Astrocyte (in vitro differentiated cells and primary cell): ENCODE measurements at regions not wholly inside any gene's neighbourhood (a gene's known extent, or its start where the extent isn't known, plus 50 kb on each side); places are given as distances from the start of the nearest gene placed in this dataset.

ENCODE experiments used
- DNase-seq: peaks from one replicate; pipeline ENCODE4 v3.0.0-alpha.2; 2010; ENCODE audit warnings: low read depth
- FAIRE-seq: peaks from 2 replicates; lab custom pipeline; 2011; peaks lifted over from hg19 to GRCh38; lab: Jason Lieb, UNC
- H2AFZ ChIP-seq: 2 replicates; pipeline ENCODE4 v1.6.0; 2012; ENCODE audit warnings: low read depth, low read length, inconsistent platforms
- H3K27ac ChIP-seq: 2 replicates; pipeline ENCODE4 v1.5.1; 2011; ENCODE audit warnings: low read depth, low read length, inconsistent platforms
- H3K27me3 ChIP-seq: 2 replicates; pipeline ENCODE4 v1.6.0; 2011; ENCODE audit warnings: low read length, inconsistent platforms; ENCODE audit not compliant: insufficient read depth
- H3K36me3 ChIP-seq: 2 replicates; pipeline ENCODE4 v1.5.1; 2011; ENCODE audit warnings: low read length, inconsistent platforms; ENCODE audit not compliant: insufficient read depth
- H3K4me1 ChIP-seq: 2 replicates; pipeline ENCODE4 v1.5.1; 2011; ENCODE audit warnings: low read length, inconsistent platforms; ENCODE audit not compliant: insufficient read depth
- H3K4me2 ChIP-seq: 2 replicates; pipeline ENCODE4 v1.6.0; 2012; ENCODE audit warnings: low read length, inconsistent platforms
- H3K4me3 ChIP-seq: 2 replicates; pipeline ENCODE4 v1.5.1; 2011; ENCODE audit warnings: low read depth, mild to moderate bottlenecking, low read length, inconsistent platforms; ENCODE audit not compliant: insufficient read depth
- H3K79me2 ChIP-seq: 2 replicates; pipeline ENCODE4 v1.6.0; 2012; ENCODE audit warnings: mild to moderate bottlenecking, low read length, inconsistent platforms; ENCODE audit not compliant: insufficient read depth
- H3K9ac ChIP-seq: 2 replicates; pipeline ENCODE4 v1.6.0; 2012; ENCODE audit warnings: mild to moderate bottlenecking, low read length, inconsistent platforms
- H3K9me3 ChIP-seq: 2 replicates; pipeline ENCODE4 v1.5.1; 2012; ENCODE audit warnings: low read depth, mild to moderate bottlenecking, low read length, inconsistent platforms; ENCODE audit not compliant: insufficient read depth
- H4K20me1 ChIP-seq: 2 replicates; pipeline ENCODE4 v1.6.0; 2012; ENCODE audit warnings: low read length, inconsistent platforms; ENCODE audit not compliant: insufficient read depth
- H3K27ac Mint-ChIP-seq: one replicate; pipeline ENCODE4 v1.8.0; 2021; ENCODE audit warnings: mild to moderate bottlenecking, mixed read lengths; ENCODE audit not compliant: unreplicated experiment
- H3K27me3 Mint-ChIP-seq: one replicate; pipeline ENCODE4 v1.8.0; 2021; ENCODE audit warnings: low read depth, mixed read lengths; ENCODE audit not compliant: unreplicated experiment
- H3K36me3 Mint-ChIP-seq: one replicate; pipeline ENCODE4 v1.8.0; 2021; ENCODE audit warnings: low read depth, mixed read lengths; ENCODE audit not compliant: unreplicated experiment
- H3K4me1 Mint-ChIP-seq: one replicate; pipeline ENCODE4 v1.8.0; 2021; ENCODE audit warnings: low read depth, mixed read lengths; ENCODE audit not compliant: unreplicated experiment
- H3K4me3 Mint-ChIP-seq: one replicate; pipeline ENCODE4 v1.8.0; 2021; ENCODE audit warnings: mild to moderate bottlenecking, moderate library complexity, mixed read lengths; ENCODE audit not compliant: unreplicated experiment
- H3K9me3 Mint-ChIP-seq: one replicate; pipeline ENCODE4 v1.8.0; 2021; ENCODE audit warnings: mild to moderate bottlenecking, mixed read lengths; ENCODE audit not compliant: unreplicated experiment
- CTCF ChIP-seq: IDR thresholded peaks from 2 replicates; pipeline ENCODE4 v1.5.1; 2011; ENCODE audit warnings: low read depth, mild to moderate bottlenecking, inconsistent platforms, low read length, moderate library complexity; ENCODE audit not compliant: insufficient read depth
- EZH2 ChIP-seq: IDR thresholded peaks from 2 replicates; pipeline ENCODE4 v1.6.1; 2012; ENCODE audit warnings: mild to moderate bottlenecking, low read length, inconsistent platforms; ENCODE audit not compliant: insufficient read depth

GRCh38 chr20:48471759-48472408, 355.9 kb downstream of the PREX1 start:
- Histone ChIP-seq H4K20me1 (no peaks in the 10 kb centered on the region), H3K9ac (no peak overlapping the region), H3K4me2 (no peak overlapping the region), H3K36me3 (no peaks in the 10 kb centered on the region), H3K27ac (no peak overlapping the region), H3K9me3 (no peaks in the 10 kb centered on the region), H2AFZ (no peak overlapping the region), H3K4me3 (no peak overlapping the region), H3K27me3 (no peaks in the 10 kb centered on the region), H3K79me2 (no peaks in the 10 kb centered on the region), H3K4me1 (no peaks in the 10 kb centered on the region)
- no peak for DNase-seq
- peaks cover 7% of the 10 kb centered on the region for H3K27me3 Mint-ChIP-seq
- no peak overlapping the region for H3K4me3 Mint-ChIP-seq
- H3K4me1 Mint-ChIP-seq = no peaks in the 10 kb centered on the region
- H3K27ac Mint-ChIP-seq = no peak overlapping the region
- FAIRE-seq = no peak
- peaks cover 11% of the 10 kb centered on the region for H3K9me3 Mint-ChIP-seq
- TF ChIP-seq EZH2 (no peak), CTCF (no peak)
- H3K36me3 Mint-ChIP-seq = no peaks in the 10 kb centered on the region

- no peak overlapping the region for H3K27ac Mint-ChIP-seq
These were observed 356.6 kb downstream of the PREX1 start for GRCh38 chr20:48471176-48471575.

More at GRCh38 chr20:48471176-48471575, 356.6 kb downstream of the PREX1 start:
- Mint-ChIP-seq H3K4me1 (no peaks in the 10 kb centered on the region), H3K9me3 (peaks cover 8% of the 10 kb centered on the region), H3K4me3 (no peak overlapping the region), H3K36me3 (no peaks in the 10 kb centered on the region), H3K27me3 (peaks cover 4% of the 10 kb centered on the region)
- no peaks in the 10 kb centered on the region for H3K4me1 ChIP-seq
- H3K9me3 ChIP-seq = no peaks in the 10 kb centered on the region
- TF ChIP-seq EZH2 = no peak
- no peak for TF ChIP-seq CTCF
- no peak overlapping the region for H2AFZ ChIP-seq
- no peaks in the 10 kb centered on the region for H4K20me1 ChIP-seq
- no peak overlapping the region for H3K4me3 ChIP-seq
- H3K4me2 ChIP-seq = no peak overlapping the region
- DNase-seq (no peak), FAIRE-seq (no peak)
- no peak overlapping the region for H3K9ac ChIP-seq
- H3K27ac ChIP-seq = no peak overlapping the region
- no peaks in the 10 kb centered on the region for H3K79me2 ChIP-seq
- H3K36me3 ChIP-seq = no peaks in the 10 kb centered on the region
- H3K27me3 ChIP-seq = no peaks in the 10 kb centered on the region
